A673 (cell line): ENCODE measurements at regions not wholly inside any gene's neighbourhood (a gene's known extent, or its start where the extent isn't known, plus 50 kb on each side); places are given as distances from the start of the nearest gene placed in this dataset.

Source experiments
- BruUV-seq: library from RNA; stranded (reverse); fragments of 400-500 nt; replicated peaks from 2 replicates; lab custom pipeline; 2021; lab: Mats Ljungman, UMichigan
- CTCF ChIA-PET: fragments of 300-600 bp; sonication (Branson Sonifier 250); formaldehyde crosslinking; loops from one replicate; lab custom pipeline; 2022; ENCODE audit warnings: antibody characterized with exemption; lab: Charles Lee
- POLR2A ChIA-PET: fragments of 300-600 bp; sonication (Branson Sonifier 250); formaldehyde crosslinking; loops from one replicate; lab custom pipeline; 2022; ENCODE audit warnings: antibody characterized with exemption; ENCODE audit not compliant: low non-redundant PET; lab: Charles Lee
- DNase-seq: peaks from one replicate; pipeline ENCODE4 v3.0.0-alpha.2; 2015; ENCODE audit warnings: low spot score
- H3K27ac ChIP-seq: fragments of 200-600 bp; sonication (generic); 2 replicates; pipeline ENCODE4 v1.5.1; 2016; ENCODE audit warnings: mixed run types, low read depth, mild to moderate bottlenecking, mixed read lengths, antibody characterized with exemption, low read length; ENCODE audit not compliant: poor library complexity, severe bottlenecking
- H3K27me3 ChIP-seq: fragments of 200-600 bp; sonication (generic); replicated peaks from 2 replicates; pipeline ENCODE4 v1.6.1; 2017; ENCODE audit warnings: mixed run types, low read depth, mild to moderate bottlenecking, mixed read lengths, antibody characterized with exemption, low read length; ENCODE audit not compliant: insufficient read depth, poor library complexity
- H3K36me3 ChIP-seq: fragments of 200-600 bp; sonication (generic); 2 replicates; pipeline ENCODE4 v1.6.1; 2016; ENCODE audit warnings: mixed run types, mild to moderate bottlenecking, mixed read lengths, antibody characterized with exemption, low read length; ENCODE audit not compliant: insufficient read depth, poor library complexity, severe bottlenecking
- H3K4me1 ChIP-seq: fragments of 200-600 bp; sonication (generic); 2 replicates; pipeline ENCODE4 v1.6.1; 2017; ENCODE audit warnings: mixed run types, mild to moderate bottlenecking, mixed read lengths, antibody characterized with exemption, low read length; ENCODE audit not compliant: insufficient read depth, poor library complexity, severe bottlenecking
- H3K4me3 ChIP-seq: fragments of 200-600 bp; sonication (generic); 2 replicates; pipeline ENCODE4 v1.5.1; 2016; ENCODE audit warnings: low read depth, mixed run types, mild to moderate bottlenecking, mixed read lengths, low read length; ENCODE audit not compliant: poor library complexity, severe bottlenecking
- H3K9me3 ChIP-seq: fragments of 200-600 bp; sonication (generic); 2 replicates; pipeline ENCODE4 v1.6.1; 2016; ENCODE audit warnings: mixed run types, low read depth, mild to moderate bottlenecking, mixed read lengths, antibody characterized with exemption, low read length; ENCODE audit not compliant: poor library complexity, severe bottlenecking
- EZH2 ChIP-seq: fragments of 200-600 bp; sonication (generic); IDR thresholded peaks from 2 replicates; pipeline ENCODE4 v1.6.1; 2017; ENCODE audit warnings: borderline replicate concordance, low read depth, mild to moderate bottlenecking, mixed read lengths, antibody characterized with exemption, low read length; ENCODE audit not compliant: poor library complexity, severe bottlenecking
- intact Hi-C: fragments of 100-400 bp; cut with micrococcal nuclease; formaldehyde crosslinking; loops from one replicate; pipeline ENCODE4 v1.10.0; 2022; ENCODE audit not compliant: unreplicated experiment
- TF ChIP-seq, protein P1 (sequence below): fragments of 300-800, 200-600 bp; sonication (generic); conservative IDR thresholded peaks from 2 replicates; pipeline ENCODE4 v1.5.1; 2017; ENCODE audit warnings: low read depth, mild to moderate bottlenecking, antibody characterized with exemption, low read length, moderate library complexity, mixed read lengths

DNA sequence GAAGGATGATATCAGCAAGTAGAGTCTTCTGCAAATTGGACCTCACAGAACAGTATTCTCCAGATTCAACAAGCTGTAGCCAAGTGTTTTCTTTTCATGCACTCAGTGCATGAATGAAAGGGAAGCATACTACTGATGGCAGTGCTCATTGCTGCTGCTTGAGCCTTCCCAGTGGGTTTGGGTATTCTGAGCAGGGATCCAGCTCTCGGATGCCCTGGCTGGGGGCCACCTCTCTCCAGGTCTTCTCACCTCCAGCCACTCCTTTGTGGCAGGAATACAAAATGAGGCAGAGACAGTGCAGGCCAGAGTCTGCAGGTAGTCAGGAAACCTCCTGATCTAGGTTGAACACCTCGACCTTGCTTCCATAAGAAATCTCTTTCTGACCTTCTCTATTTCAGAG lies 390.4 kb upstream of the CELF4 start:
- H3K36me3 ChIP-seq, result no peaks in the 10 kb centered on the region
- POLR2A ChIA-PET, result no interaction called here
- intact Hi-C loops, result no loop called here
- H3K4me3 ChIP-seq, result no peak overlapping the region
- TF ChIP-seq EZH2, result no peak
- TF ChIP-seq, protein P1, sequence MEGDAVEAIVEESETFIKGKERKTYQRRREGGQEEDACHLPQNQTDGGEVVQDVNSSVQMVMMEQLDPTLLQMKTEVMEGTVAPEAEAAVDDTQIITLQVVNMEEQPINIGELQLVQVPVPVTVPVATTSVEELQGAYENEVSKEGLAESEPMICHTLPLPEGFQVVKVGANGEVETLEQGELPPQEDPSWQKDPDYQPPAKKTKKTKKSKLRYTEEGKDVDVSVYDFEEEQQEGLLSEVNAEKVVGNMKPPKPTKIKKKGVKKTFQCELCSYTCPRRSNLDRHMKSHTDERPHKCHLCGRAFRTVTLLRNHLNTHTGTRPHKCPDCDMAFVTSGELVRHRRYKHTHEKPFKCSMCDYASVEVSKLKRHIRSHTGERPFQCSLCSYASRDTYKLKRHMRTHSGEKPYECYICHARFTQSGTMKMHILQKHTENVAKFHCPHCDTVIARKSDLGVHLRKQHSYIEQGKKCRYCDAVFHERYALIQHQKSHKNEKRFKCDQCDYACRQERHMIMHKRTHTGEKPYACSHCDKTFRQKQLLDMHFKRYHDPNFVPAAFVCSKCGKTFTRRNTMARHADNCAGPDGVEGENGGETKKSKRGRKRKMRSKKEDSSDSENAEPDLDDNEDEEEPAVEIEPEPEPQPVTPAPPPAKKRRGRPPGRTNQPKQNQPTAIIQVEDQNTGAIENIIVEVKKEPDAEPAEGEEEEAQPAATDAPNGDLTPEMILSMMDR, result no peak
- BruUV-seq, result no TSS peak
- CTCF ChIA-PET, result no interaction called here
- peaks cover 18% of the 10 kb centered on the region for H3K9me3 ChIP-seq
- no peaks in the 10 kb centered on the region for H3K27me3 ChIP-seq
- no peak for DNase-seq
- no peaks in the 10 kb centered on the region for H3K4me1 ChIP-seq
- no peak overlapping the region for H3K27ac ChIP-seq

DNA sequence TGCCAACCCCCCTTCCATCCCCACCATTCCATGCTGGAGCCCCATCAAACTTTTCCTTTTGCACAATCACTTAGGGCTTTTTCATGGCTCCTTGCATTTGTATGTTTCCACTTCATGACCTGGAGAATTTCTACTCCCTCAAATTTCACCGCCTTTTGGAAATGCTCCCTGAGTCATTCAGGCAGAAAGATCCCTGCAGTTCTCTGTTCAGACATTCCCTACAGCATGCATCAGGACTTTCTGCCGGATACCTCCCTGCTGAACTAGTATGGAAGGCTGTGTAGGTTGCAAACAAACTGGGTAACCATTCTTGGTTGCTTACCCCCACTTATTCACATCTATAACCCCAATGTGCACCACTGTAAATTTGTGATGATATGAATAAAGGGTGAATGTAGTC lies 389.6 kb upstream of the CELF4 start:
- no peak overlapping the region for H3K4me3 ChIP-seq
- H3K9me3 ChIP-seq, result peaks cover 26% of the 10 kb centered on the region
- no peaks in the 10 kb centered on the region for H3K4me1 ChIP-seq
- CTCF ChIA-PET, result no interaction called here
- TF ChIP-seq, protein P1, result no peak
- no peak for TF ChIP-seq EZH2
- POLR2A ChIA-PET, result no interaction called here
- no peak for DNase-seq
- H3K27me3 ChIP-seq, result no peaks in the 10 kb centered on the region
- no peak overlapping the region for H3K27ac ChIP-seq
- intact Hi-C loops, result no loop called here
- BruUV-seq, result no TSS peak
- H3K36me3 ChIP-seq, result no peaks in the 10 kb centered on the region

DNA sequence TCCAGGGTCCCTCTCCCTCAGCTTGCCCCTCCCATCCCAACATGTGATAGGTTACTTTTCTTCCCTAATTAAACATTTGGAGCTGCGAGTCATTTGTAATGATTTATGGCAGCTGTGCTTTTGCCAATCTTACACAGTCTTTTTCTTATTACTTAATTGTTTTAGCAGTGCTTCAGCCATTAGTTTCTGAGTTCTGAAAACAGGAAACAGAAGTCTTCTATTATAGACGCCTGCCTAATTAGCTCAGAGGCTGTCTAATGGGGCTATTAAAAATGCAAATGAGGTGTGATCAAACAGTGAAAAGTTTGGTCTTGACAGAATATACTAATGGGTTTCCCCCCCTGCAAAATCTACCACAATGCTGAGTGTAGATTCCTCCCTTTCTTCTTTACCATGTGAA lies 388.3 kb upstream of the CELF4 start:
- intact Hi-C loops, result no loop called here
- no peak overlapping the region for H3K27ac ChIP-seq
- BruUV-seq, result no TSS peak
- DNase-seq, result no peak
- H3K4me3 ChIP-seq, result no peak overlapping the region
- H3K27me3 ChIP-seq, result no peaks in the 10 kb centered on the region
- ChIA-PET CTCF (no interaction called here), POLR2A (no interaction called here)
- TF ChIP-seq EZH2, result no peak
- TF ChIP-seq, protein P1, result no peak
- peaks cover 25% of the 10 kb centered on the region for H3K9me3 ChIP-seq
- H3K4me1 ChIP-seq, result no peaks in the 10 kb centered on the region
- no peaks in the 10 kb centered on the region for H3K36me3 ChIP-seq
